Stomach (tissue), 4 donors: ENCODE measurements at regions not wholly inside any gene's neighbourhood (a gene's known extent, or its start where the extent isn't known, plus 50 kb on each side); places are given as distances from the start of the nearest gene placed in this dataset.

Experiments
- CTCF ChIP-seq, 7 experiments: fragments of 450-650 bp in 4 of 7; fragments of 200-600 bp in 3 of 7; sonication (generic) in 3 of 7; IDR thresholded peaks; one replicate each; pipeline ENCODE4 v1.5.1; 2016 to 2019; ENCODE audit warnings: antibody characterized with exemption in 7 of 7, control low read depth in 2 of 7, mild to moderate bottlenecking in 1 of 7
- EP300 ChIP-seq: sonication (generic); formaldehyde crosslinking; IDR thresholded peaks from one replicate; pipeline ENCODE4 v1.6.1; 2017; ENCODE audit warnings: antibody characterized with exemption
- POLR2A ChIP-seq, 4 donors: fragments of 450-650 bp; IDR thresholded peaks; one replicate each; pipeline ENCODE4 v1.6.1; 2016; ENCODE audit warnings: antibody characterized with exemption in 4 of 4, control low read depth in 2 of 4, mild to moderate bottlenecking in 1 of 4, moderate library complexity in 1 of 4
- POLR2AphosphoS5 ChIP-seq, 3 donors: sonication (generic); formaldehyde crosslinking; IDR thresholded peaks; one replicate each; pipeline ENCODE4 v1.6.1; 2016; ENCODE audit warnings: antibody characterized with exemption in 3 of 3

DNA sequence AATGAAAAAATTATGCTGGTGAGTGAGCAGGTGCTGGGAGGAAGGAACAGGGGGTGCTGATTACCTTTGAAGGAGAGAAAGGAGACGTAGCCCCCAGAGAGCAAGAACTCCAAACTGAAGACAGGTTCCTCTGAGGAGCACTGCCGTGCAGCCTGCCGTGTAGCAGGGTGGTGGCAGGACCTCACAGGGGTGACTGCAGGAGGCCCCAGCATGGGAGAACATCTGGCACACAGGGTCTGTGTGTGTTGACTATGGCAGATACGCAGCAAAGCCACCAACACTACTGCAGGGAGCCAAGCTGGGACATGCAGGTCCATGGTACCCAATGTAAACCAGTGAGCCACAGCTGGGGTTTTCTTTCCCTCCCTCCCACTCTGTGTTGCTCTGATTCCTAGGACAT, 192.1 kb upstream of the PDE1C start:
- TF ChIP-seq CTCF (IDR thresholded peaks at IDR 0.05): no peak
- no peak for TF ChIP-seq POLR2A (IDR thresholded peaks at IDR 0.05)
- TF ChIP-seq POLR2AphosphoS5 (IDR thresholded peaks at IDR 0.05): no peak
- no peak for TF ChIP-seq EP300
